ENCODE measurements at regions not wholly inside any gene's neighbourhood (a gene's known extent, or its start where the extent isn't known, plus 50 kb on each side); places are given as distances from the start of the nearest gene placed in this dataset.

- Histone ChIP-seq H3K9me3 (no peaks in the 10 kb centered on the region), H3K27ac (no peak overlapping the region), H3K36me3 (no peaks in the 10 kb centered on the region), H3K4me3 (no peak overlapping the region), H3K4me1 (no peaks in the 10 kb centered on the region), H3K27me3 (no peaks in the 10 kb centered on the region)
- no peak for DNase-seq (ENCODE audit: low spot score in 2 of 2)
- no peak for TF ChIP-seq CTCF (IDR thresholded peaks at IDR 0.05)
- intact Hi-C loops (cut with DNase I) = no loop called here
These were observed 332.2 kb upstream of the ST6GAL2 start for GRCh38 chr2:107218208-107218607.

- Histone ChIP-seq H3K4me3 (no peak overlapping the region), H3K27me3 (no peaks in the 10 kb centered on the region), H3K4me1 (no peaks in the 10 kb centered on the region), H3K9me3 (no peaks in the 10 kb centered on the region), H3K36me3 (no peaks in the 10 kb centered on the region), H3K27ac (no peak overlapping the region)
- intact Hi-C loops (cut with DNase I) = no loop called here
- no peak for DNase-seq (ENCODE audit: low spot score in 2 of 2)
- no peak for TF ChIP-seq CTCF (IDR thresholded peaks at IDR 0.05)
These were observed 336.5 kb upstream of the ST6GAL2 start for GRCh38 chr2:107222466-107222865.

GRCh38 chr2:107235491-107236254 is 349.7 kb upstream of the ST6GAL2 start:
- Histone ChIP-seq H3K27ac (no peak overlapping the region), H3K4me3 (no peak overlapping the region), H3K4me1 (no peaks in the 10 kb centered on the region), H3K9me3 (no peaks in the 10 kb centered on the region), H3K27me3 (no peaks in the 10 kb centered on the region), H3K36me3 (no peaks in the 10 kb centered on the region)
- DNase-seq (ENCODE audit: low spot score in 2 of 2) = no peak
- no peak for TF ChIP-seq CTCF (IDR thresholded peaks at IDR 0.05)
- intact Hi-C loops (cut with DNase I) = no loop called here

- Histone ChIP-seq H3K9me3 (no peaks in the 10 kb centered on the region), H3K4me1 (no peaks in the 10 kb centered on the region), H3K4me3 (no peak overlapping the region), H3K36me3 (no peaks in the 10 kb centered on the region), H3K27ac (no peak overlapping the region), H3K27me3 (no peaks in the 10 kb centered on the region)
- no peak for DNase-seq (ENCODE audit: low spot score in 2 of 2)
- TF ChIP-seq CTCF (IDR thresholded peaks at IDR 0.05) = no peak
- intact Hi-C loops (cut with DNase I) = no loop called here
These were observed 356.8 kb upstream of the ST6GAL2 start for GRCh38 chr2:107242811-107243210.

GRCh38 chr2:107248932-107249331 is 363.0 kb upstream of the ST6GAL2 start:
- no peak for DNase-seq (ENCODE audit: low spot score in 2 of 2)
- no peak for TF ChIP-seq CTCF (IDR thresholded peaks at IDR 0.05)

GRCh38 chr2:107255744-107256143 is 369.8 kb upstream of the ST6GAL2 start:
- Histone ChIP-seq H3K4me1 (no peaks in the 10 kb centered on the region), H3K27ac (no peak overlapping the region), H3K36me3 (no peaks in the 10 kb centered on the region), H3K27me3 (no peaks in the 10 kb centered on the region), H3K9me3 (no peaks in the 10 kb centered on the region), H3K4me3 (no peak overlapping the region)
- intact Hi-C loops (cut with DNase I) = no loop called here
- no peak for TF ChIP-seq CTCF (IDR thresholded peaks at IDR 0.05)
- no peak for DNase-seq (ENCODE audit: low spot score in 2 of 2)

More at GRCh38 chr2:107248932-107249331, 363.0 kb upstream of the ST6GAL2 start:
- Histone ChIP-seq H3K9me3 (no peaks in the 10 kb centered on the region), H3K27ac (no peak overlapping the region), H3K36me3 (no peaks in the 10 kb centered on the region), H3K4me1 (no peaks in the 10 kb centered on the region), H3K4me3 (no peak overlapping the region), H3K27me3 (no peaks in the 10 kb centered on the region)
- intact Hi-C loops (cut with DNase I) = no loop called here
